ENCODE measurements at regions not wholly inside any gene's neighbourhood (a gene's known extent, or its start where the extent isn't known, plus 50 kb on each side); places are given as distances from the start of the nearest gene placed in this dataset.
A peak's percentile ranks its signal among the peaks of the same experiment; 100 is the strongest.

DNA sequence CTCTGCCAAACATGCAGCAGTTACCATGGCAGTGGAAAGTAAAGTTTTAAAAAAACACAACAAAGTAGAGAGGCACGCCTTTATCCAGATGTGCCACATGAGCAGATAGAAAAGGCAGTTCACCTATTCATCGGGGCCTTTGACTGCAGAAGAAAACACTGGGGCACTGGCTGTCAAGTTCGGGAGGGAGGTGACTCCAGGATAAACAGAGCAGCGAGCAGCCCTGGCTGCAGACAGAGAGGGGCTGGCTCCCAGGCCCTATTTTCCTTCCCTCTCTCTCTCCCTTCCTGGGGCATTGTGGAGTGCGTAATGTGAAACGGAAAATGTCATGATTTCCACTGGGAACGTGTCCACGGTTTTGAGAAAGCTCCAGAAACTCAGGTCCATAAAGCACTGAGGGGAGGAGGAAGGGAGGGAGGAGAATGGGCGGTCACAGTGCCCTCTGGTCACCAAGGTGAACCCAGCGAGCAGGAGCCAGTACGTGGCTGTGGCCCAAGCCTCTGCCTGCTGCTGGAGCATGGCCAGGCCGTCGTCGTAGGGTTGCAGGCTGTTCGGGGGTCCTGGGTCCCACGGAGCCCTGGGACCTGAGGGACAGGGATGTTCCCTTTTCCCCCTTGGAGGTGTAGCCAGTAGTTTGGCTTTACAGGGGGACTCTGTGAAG is 114.7 kb upstream of the IRF2BP2 start:
- Histone ChIP-seq H3K9ac (ENCODE audit: insufficient read depth, low read depth, low read length) (peak overlapping the region; percentile 98), H3K4me3 (replicated peaks in 1 of 3; ENCODE audit: insufficient read depth in 1 of 3, low read depth in 2 of 3, low read length in 3 of 3) (peak overlapping the region; percentile 3 to 57 (median 6); a peak in 4 of 6 replicates), H3K4me2 (ENCODE audit: low read depth, low read length) (peak overlapping the region; percentile 78), H3K9me3 (ENCODE audit: low read length) (no peaks in the 10 kb centered on the region), H3K27me3 (ENCODE audit: control insufficient read depth in 1 of 2, insufficient read depth in 2 of 2, low read length in 2 of 2) (no peaks in the 10 kb centered on the region), H2AFZ (ENCODE audit: low read length) (no peak overlapping the region), H4K20me1 (ENCODE audit: insufficient read depth, low read length) (no peaks in the 10 kb centered on the region), H3K27ac (ENCODE audit: extremely low read length, insufficient read depth, low read length) (peak overlapping the region; percentile 99), H3K4me1 (ENCODE audit: insufficient read depth, low read length) (peaks cover 95% of the 10 kb centered on the region), H3K36me3 (replicated peaks in 1 of 2; ENCODE audit: control insufficient read depth in 1 of 2, insufficient read depth in 2 of 2, low read length in 2 of 2) (no peaks in the 10 kb centered on the region; a peak in 1 of 5 replicates), H3K79me2 (ENCODE audit: insufficient read depth, low read length) (peaks cover 29% of the 10 kb centered on the region)
- no peak for FAIRE-seq
- BruUV-seq (replicated peaks) = TSS peak; percentile 50
- intact Hi-C loops (cut with micrococcal nuclease; ENCODE audit: unreplicated experiment) = loop anchor here (1.0 to 10.0 kb wide), 8 partner anchors 27 to 359 kb away; no protein-coding TSS in a partner anchor
- CTCF ChIA-PET (ENCODE audit: low intra/inter-chr PET ratio, low total read pairs) = no interaction called here
- under 1% methylated on average over 11 of the region's 16 CpGs for WGBS (ENCODE audit: low lambda C conversion rate)
- no peak for DNase-seq (ENCODE audit: low spot score)
- in situ Hi-C loops (cut with HindIII; ENCODE audit: extremely low pct_ligation_motif_present, low pct_unique_long_range_greater_than_20kb) = loop anchor here (5.0 to 10.0 kb wide), 3 partner anchors 153 to 360 kb away; no protein-coding TSS in a partner anchor
- POLR2A ChIA-PET = interaction anchor here (0.6 to 19.4 kb wide), 59 partner anchors 9 to 436 kb away, joined by 3 to 1137 read pairs (median 8); partner anchors contain the start of genes IRF2BP2 and RBM34
- ATAC-seq = peak; percentile 80
- TF ChIP-seq ZNF101 (CRISPR knock-in tag; IDR thresholded peaks at IDR 0.05; ENCODE audit: borderline replicate concordance, low read depth) (no peak), ZNF432 (CRISPR knock-in tag; IDR thresholded peaks at IDR 0.05; ENCODE audit: borderline replicate concordance) (no peak), JUND (CRISPR knock-in tag; IDR thresholded peaks at IDR 0.05) (no peak), ELF4 (CRISPR knock-in tag; IDR thresholded peaks at IDR 0.05; ENCODE audit: borderline replicate concordance) (no peak), SP140L (CRISPR knock-in tag; IDR thresholded peaks at IDR 0.05; ENCODE audit: borderline replicate concordance) (no peak), RNF2 (conservative IDR thresholded peaks at IDR 0.05; ENCODE audit: low read depth) (no peak), RBM22 (optimal IDR thresholded peaks at IDR 0.05; ENCODE audit: low read length) (peak; percentile 12), NFE2 (CRISPR knock-in tag; IDR thresholded peaks at IDR 0.05) (no peak), ZFP41 (CRISPR knock-in tag; IDR thresholded peaks at IDR 0.05; ENCODE audit: borderline replicate concordance) (0 out of 2 replicates have a peak, but pooled peaks have one; percentile 50), ZNF724P (CRISPR knock-in tag; IDR thresholded peaks at IDR 0.05; ENCODE audit: borderline replicate concordance) (no peak), BORCS8-MEF2B (CRISPR knock-in tag; IDR thresholded peaks at IDR 0.05) (no peak; the same call in 1 of the 2 replicates)
- TF ChIP-seq, protein P1, sequence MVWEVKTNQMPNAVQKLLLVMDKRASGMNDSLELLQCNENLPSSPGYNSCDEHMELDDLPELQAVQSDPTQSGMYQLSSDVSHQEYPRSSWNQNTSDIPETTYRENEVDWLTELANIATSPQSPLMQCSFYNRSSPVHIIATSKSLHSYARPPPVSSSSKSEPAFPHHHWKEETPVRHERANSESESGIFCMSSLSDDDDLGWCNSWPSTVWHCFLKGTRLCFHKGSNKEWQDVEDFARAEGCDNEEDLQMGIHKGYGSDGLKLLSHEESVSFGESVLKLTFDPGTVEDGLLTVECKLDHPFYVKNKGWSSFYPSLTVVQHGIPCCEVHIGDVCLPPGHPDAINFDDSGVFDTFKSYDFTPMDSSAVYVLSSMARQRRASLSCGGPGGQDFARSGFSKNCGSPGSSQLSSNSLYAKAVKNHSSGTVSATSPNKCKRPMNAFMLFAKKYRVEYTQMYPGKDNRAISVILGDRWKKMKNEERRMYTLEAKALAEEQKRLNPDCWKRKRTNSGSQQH (CRISPR knock-in tag; IDR thresholded peaks at IDR 0.05; ENCODE audit: low read depth) = no peak
- TF ChIP-seq, protein P2, sequence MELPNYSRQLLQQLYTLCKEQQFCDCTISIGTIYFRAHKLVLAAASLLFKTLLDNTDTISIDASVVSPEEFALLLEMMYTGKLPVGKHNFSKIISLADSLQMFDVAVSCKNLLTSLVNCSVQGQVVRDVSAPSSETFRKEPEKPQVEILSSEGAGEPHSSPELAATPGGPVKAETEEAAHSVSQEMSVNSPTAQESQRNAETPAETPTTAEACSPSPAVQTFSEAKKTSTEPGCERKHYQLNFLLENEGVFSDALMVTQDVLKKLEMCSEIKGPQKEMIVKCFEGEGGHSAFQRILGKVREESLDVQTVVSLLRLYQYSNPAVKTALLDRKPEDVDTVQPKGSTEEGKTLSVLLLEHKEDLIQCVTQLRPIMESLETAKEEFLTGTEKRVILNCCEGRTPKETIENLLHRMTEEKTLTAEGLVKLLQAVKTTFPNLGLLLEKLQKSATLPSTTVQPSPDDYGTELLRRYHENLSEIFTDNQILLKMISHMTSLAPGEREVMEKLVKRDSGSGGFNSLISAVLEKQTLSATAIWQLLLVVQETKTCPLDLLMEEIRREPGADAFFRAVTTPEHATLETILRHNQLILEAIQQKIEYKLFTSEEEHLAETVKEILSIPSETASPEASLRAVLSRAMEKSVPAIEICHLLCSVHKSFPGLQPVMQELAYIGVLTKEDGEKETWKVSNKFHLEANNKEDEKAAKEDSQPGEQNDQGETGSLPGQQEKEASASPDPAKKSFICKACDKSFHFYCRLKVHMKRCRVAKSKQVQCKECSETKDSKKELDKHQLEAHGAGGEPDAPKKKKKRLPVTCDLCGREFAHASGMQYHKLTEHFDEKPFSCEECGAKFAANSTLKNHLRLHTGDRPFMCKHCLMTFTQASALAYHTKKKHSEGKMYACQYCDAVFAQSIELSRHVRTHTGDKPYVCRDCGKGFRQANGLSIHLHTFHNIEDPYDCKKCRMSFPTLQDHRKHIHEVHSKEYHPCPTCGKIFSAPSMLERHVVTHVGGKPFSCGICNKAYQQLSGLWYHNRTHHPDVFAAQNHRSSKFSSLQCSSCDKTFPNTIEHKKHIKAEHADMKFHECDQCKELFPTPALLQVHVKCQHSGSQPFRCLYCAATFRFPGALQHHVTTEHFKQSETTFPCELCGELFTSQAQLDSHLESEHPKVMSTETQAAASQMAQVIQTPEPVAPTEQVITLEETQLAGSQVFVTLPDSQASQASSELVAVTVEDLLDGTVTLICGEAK (IDR thresholded peaks at IDR 0.05) = no peak
- TF ChIP-seq, protein P2 (CRISPR knock-in tag; IDR thresholded peaks at IDR 0.05) = 0 out of 2 replicates have a peak, but pooled peaks have one; percentile 59
